ENCODE measurements at regions not wholly inside any gene's neighbourhood (a gene's known extent, or its start where the extent isn't known, plus 50 kb on each side); places are given as distances from the start of the nearest gene placed in this dataset.

- no peaks in the 10 kb centered on the region for H3K9me3 ChIP-seq (ENCODE audit: control insufficient read depth, insufficient read depth, low read depth, low read length)
- no peak overlapping the region for H3K27ac ChIP-seq (ENCODE audit: extremely low read depth, low read depth, low read length)
- H3K4me3 ChIP-seq (ENCODE audit: low read depth, low read length): no peak overlapping the region
- ChIA-PET POLR2A (no interaction called here), CTCF (no interaction called here)
- TF ChIP-seq ZNF664 (tag by site-specific recombination; IDR thresholded peaks at IDR 0.05) (no peak), ZNF26 (tag by site-specific recombination; IDR thresholded peaks at IDR 0.05) (no peak), ZNF701 (tag by site-specific recombination; IDR thresholded peaks at IDR 0.05) (no peak), ZSCAN5A (tag by site-specific recombination; IDR thresholded peaks at IDR 0.05) (no peak)
- H3K36me3 ChIP-seq (ENCODE audit: control insufficient read depth in 2 of 2, insufficient read depth in 1 of 2, low read length in 2 of 2): no peaks in the 10 kb centered on the region
- H3K4me1 ChIP-seq (ENCODE audit: control insufficient read depth, insufficient read depth, low read length): 0 out of 2 replicates have a peak, but pooled peaks cover 2% of the 10 kb centered on the region
Observed at GRCh38 chr20:39988991-39989390, 700.0 kb downstream of the MAFB start.

GRCh38 chr20:39986173-39986904 is 702.7 kb downstream of the MAFB start:
- TF ChIP-seq FEZF1 (tag by site-specific recombination; IDR thresholded peaks at IDR 0.05) (peak; percentile 19; the same call in 1 of the 2 replicates), ZFP37 (tag by site-specific recombination; IDR thresholded peaks at IDR 0.05) (no peak)
- Histone ChIP-seq H3K9me3 (ENCODE audit: control insufficient read depth, insufficient read depth, low read depth, low read length) (no peaks in the 10 kb centered on the region), H3K36me3 (ENCODE audit: control insufficient read depth in 2 of 2, insufficient read depth in 1 of 2, low read length in 2 of 2) (no peaks in the 10 kb centered on the region), H3K4me1 (ENCODE audit: control insufficient read depth, insufficient read depth, low read length) (0 out of 2 replicates have a peak, but pooled peaks cover 2% of the 10 kb centered on the region), H3K27ac (ENCODE audit: extremely low read depth, low read depth, low read length) (no peak overlapping the region), H3K4me3 (ENCODE audit: low read depth, low read length) (no peak overlapping the region)
- ChIA-PET POLR2A (no interaction called here), CTCF (interaction anchor here (0.7 kb wide), 1 partner anchor 90 kb away, joined by 3 read pairs; no protein-coding TSS in a partner anchor)

- H3K36me3 ChIP-seq (ENCODE audit: control insufficient read depth in 2 of 2, insufficient read depth in 1 of 2, low read length in 2 of 2): no peaks in the 10 kb centered on the region
- ChIA-PET POLR2A (no interaction called here), CTCF (no interaction called here)
- H3K27ac ChIP-seq (ENCODE audit: extremely low read depth, low read depth, low read length): no peak overlapping the region
- no peaks in the 10 kb centered on the region for H3K9me3 ChIP-seq (ENCODE audit: control insufficient read depth, insufficient read depth, low read depth, low read length)
- 0 out of 2 replicates have a peak, but pooled peaks cover 2% of the 10 kb centered on the region for H3K4me1 ChIP-seq (ENCODE audit: control insufficient read depth, insufficient read depth, low read length)
- H3K4me3 ChIP-seq (ENCODE audit: low read depth, low read length): no peak overlapping the region
- TF ChIP-seq HOXC10 (CRISPR knock-in tag; IDR thresholded peaks at IDR 0.05): no peak
- no peak for TF ChIP-seq ZNF16 (tag by site-specific recombination; IDR thresholded peaks at IDR 0.05; ENCODE audit: low read depth)
- TF ChIP-seq HIC1 (tag by site-specific recombination; IDR thresholded peaks at IDR 0.05): no peak
- no peak for TF ChIP-seq ZNF585B (tag by site-specific recombination; IDR thresholded peaks at IDR 0.05)
- no peak for TF ChIP-seq MYNN (tag by site-specific recombination; IDR thresholded peaks at IDR 0.05; ENCODE audit: borderline replicate concordance)
- no peak for TF ChIP-seq ZNF433 (tag by site-specific recombination; IDR thresholded peaks at IDR 0.05; ENCODE audit: low read depth)
- TF ChIP-seq ZNF768 (tag by site-specific recombination; IDR thresholded peaks at IDR 0.05): no peak
- no peak for TF ChIP-seq ZNF280D (tag by site-specific recombination; IDR thresholded peaks at IDR 0.05)
- TF ChIP-seq ZNF792 (tag by site-specific recombination; IDR thresholded peaks at IDR 0.05): no peak
- TF ChIP-seq REPIN1 (tag by site-specific recombination; IDR thresholded peaks at IDR 0.05; ENCODE audit: low read depth): no peak
- no peak for TF ChIP-seq ZNF610 (tag by site-specific recombination; IDR thresholded peaks at IDR 0.05; ENCODE audit: borderline replicate concordance)
- TF ChIP-seq BCL11B (tag by site-specific recombination; IDR thresholded peaks at IDR 0.05; ENCODE audit: low read depth): no peak
- TF ChIP-seq ZNF449 (tag by site-specific recombination; IDR thresholded peaks at IDR 0.05): no peak
- no peak for TF ChIP-seq ZNF223 (tag by site-specific recombination; IDR thresholded peaks at IDR 0.05)
Observed at GRCh38 chr20:39985271-39985827, 703.7 kb downstream of the MAFB start.

Measured in HEK293 (cell line).